Brain microvascular endothelial cell (primary cell): ENCODE measurements at regions not wholly inside any gene's neighbourhood (a gene's known extent, or its start where the extent isn't known, plus 50 kb on each side); places are given as distances from the start of the nearest gene placed in this dataset.
"Not testable (repeated sequence)": the region's sequence is repeated elsewhere in the genome, so short reads cannot be mapped to it uniquely, and the experiment has no call there.

Source experiments
- DNase-seq: peaks from one replicate; pipeline ENCODE4 v3.0.0-alpha.2; 2020
- H3K27ac ChIP-seq: fragments of 250-450 bp; sonication (Bioruptor Pico); 2 replicates; pipeline ENCODE4 v1.5.1; 2020; ENCODE audit warnings: mild to moderate bottlenecking, moderate library complexity
- H3K27me3 ChIP-seq: fragments of 250-450 bp; sonication (Bioruptor Pico); replicated peaks from 2 replicates; pipeline ENCODE4 v1.5.1; 2020; ENCODE audit warnings: mild to moderate bottlenecking
- H3K36me3 ChIP-seq: fragments of 250-450 bp; sonication (Bioruptor Pico); replicated peaks from 2 replicates; pipeline ENCODE4 v1.5.1; 2020; ENCODE audit warnings: mild to moderate bottlenecking
- H3K4me3 ChIP-seq: 2 replicates; pipeline ENCODE4 v1.5.1; 2011; ENCODE audit warnings: low read depth, mild to moderate bottlenecking, control low read depth, low read length, moderate library complexity
- CTCF ChIP-seq: IDR thresholded peaks from 2 replicates; pipeline ENCODE4 v1.5.1; 2011; ENCODE audit warnings: low read depth, mild to moderate bottlenecking, moderate library complexity, low read length, control low read depth, inconsistent platforms; ENCODE audit errors: missing control alignments
- in situ Hi-C: cut with HindIII; loops from 2 replicates; pipeline ENCODE4 v1.10.0; 2017; ENCODE audit warnings: low sequenced_read_pairs, low pct_ligation_motif_present

DNA sequence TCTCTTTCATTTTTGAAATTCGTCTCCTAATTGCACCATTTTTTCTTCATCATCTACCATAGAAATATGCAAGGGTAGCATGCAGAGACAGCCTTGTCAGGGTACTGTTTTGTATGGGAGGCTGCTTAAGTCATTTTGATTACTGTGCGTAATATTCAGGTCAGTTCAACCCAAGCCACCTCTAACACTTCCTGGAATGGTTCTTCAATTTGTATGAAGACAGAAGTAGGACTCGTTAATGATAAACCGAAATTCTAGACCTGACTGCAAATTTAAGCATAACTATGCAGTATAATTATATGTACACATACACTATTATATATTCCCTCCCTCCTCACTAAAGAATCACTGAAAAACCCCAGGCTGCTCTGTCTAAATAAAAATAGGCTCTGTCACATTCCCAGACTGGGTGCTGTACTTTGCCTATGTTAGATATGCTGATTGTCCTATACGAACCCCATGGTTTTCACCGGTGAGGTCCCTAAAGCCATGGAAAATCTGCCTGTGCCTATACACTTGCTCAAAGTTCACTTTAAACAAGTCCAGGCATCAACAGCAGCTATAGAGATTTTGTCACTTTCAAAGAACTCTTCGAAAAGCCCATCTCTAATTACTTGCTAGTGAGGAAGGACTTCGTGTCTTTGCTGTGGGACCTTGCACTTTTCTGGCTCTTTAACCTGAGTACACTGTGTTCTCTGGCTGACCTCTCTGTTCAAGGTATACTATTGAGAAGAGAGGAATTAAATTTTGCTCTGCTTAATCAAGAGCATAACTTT lies 352.1 kb upstream of the CD180 start:
- Histone ChIP-seq H3K27ac (no peak overlapping the region), H3K27me3 (no peaks in the 10 kb centered on the region), H3K4me3 (no peak overlapping the region), H3K36me3 (no peaks in the 10 kb centered on the region)
- no peak for TF ChIP-seq CTCF
- in situ Hi-C loops = no loop called here
- no peak for DNase-seq

DNA sequence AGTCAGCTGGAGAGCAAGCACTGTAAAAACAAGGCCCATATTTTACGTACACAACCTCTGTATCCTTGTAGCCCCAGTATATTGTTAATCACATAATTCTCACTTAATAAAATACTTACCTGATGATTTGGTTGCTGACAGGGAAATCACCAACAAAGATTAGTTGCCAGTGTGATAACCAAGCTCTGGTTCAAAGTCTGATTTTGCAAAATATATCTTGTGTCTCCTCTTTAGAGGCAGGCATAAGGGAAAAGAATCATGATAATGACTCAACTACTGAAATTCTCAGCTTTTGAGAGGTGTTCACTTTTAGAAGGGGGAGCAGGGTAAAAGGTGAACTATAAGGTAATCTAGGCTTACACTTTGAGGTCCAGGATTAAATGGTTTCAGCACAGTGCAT lies 351.1 kb upstream of the CD180 start:
- no peaks in the 10 kb centered on the region for H3K27me3 ChIP-seq
- no peak overlapping the region for H3K27ac ChIP-seq
- TF ChIP-seq CTCF = no peak
- in situ Hi-C loops = no loop called here
- DNase-seq = no peak
- no peak overlapping the region for H3K4me3 ChIP-seq
- no peaks in the 10 kb centered on the region for H3K36me3 ChIP-seq

- H3K27me3 ChIP-seq, H3K27ac ChIP-seq, DNase-seq, H3K36me3 ChIP-seq, in situ Hi-C loops, H3K4me3 ChIP-seq: not testable (repeated sequence)
Measured at GRCh38 chr5:67544942-67545341, 348.3 kb upstream of the CD180 start.

- no peak for DNase-seq
- Histone ChIP-seq H3K27ac (no peak overlapping the region), H3K27me3 (no peaks in the 10 kb centered on the region), H3K4me3 (no peak overlapping the region), H3K36me3 (no peaks in the 10 kb centered on the region)
- no peak for TF ChIP-seq CTCF
- in situ Hi-C loops = no loop called here
Measured at GRCh38 chr5:67543720-67544270, 347.2 kb upstream of the CD180 start.

DNA sequence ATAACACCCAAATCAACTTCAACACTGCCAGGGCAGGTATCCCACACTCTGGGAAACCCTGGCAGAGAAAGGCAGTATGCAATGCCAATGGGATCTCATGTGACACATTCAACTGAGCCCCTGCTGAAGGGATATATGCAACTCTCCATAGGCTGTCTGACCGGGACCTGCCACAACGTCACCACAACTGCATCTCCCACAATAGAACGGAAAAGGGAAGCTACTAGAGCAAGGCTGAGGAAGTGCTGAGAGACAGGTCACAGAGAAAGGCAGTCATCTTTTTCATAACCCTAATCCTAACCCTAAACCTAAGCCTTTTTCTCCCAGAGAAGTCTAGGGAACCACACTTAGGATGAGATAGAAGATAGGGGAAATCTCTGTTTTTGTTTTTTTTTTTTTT lies 345.9 kb upstream of the CD180 start:
- Histone ChIP-seq H3K27me3 (no peaks in the 10 kb centered on the region), H3K27ac (no peak overlapping the region), H3K36me3 (no peaks in the 10 kb centered on the region), H3K4me3 (no peak overlapping the region)
- in situ Hi-C loops = no loop called here
- no peak for TF ChIP-seq CTCF
- DNase-seq = no peak

DNA sequence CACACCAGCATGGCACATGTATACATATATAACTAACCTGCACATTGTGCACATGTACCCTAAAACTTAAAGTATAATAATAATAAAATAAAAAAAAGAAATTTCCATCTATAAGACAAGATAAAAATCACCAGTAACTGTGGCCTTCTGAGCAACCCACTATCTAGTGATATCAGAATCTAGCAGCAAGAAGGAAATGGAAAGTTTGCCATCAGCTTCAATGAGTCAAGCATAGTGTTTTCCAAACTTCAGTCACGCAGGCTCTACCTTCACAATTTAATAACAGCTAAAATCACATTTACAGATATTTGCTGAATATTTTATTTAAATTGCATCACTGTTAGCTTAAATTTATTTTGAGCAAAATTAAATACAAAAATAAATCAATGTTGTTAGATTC lies 345.3 kb upstream of the CD180 start:
- in situ Hi-C loops = no loop called here
- no peaks in the 10 kb centered on the region for H3K36me3 ChIP-seq
- no peak for DNase-seq
- H3K27ac ChIP-seq = no peak overlapping the region
- no peak for TF ChIP-seq CTCF
- H3K4me3 ChIP-seq = no peak overlapping the region
- no peaks in the 10 kb centered on the region for H3K27me3 ChIP-seq
